A673 (cell line): ENCODE measurements at regions not wholly inside any gene's neighbourhood (a gene's known extent, or its start where the extent isn't known, plus 50 kb on each side); places are given as distances from the start of the nearest gene placed in this dataset.

Experiments used
- CTCF ChIP-seq: fragments of 300-800, 200-600 bp; sonication (generic); conservative IDR thresholded peaks from 2 replicates; pipeline ENCODE4 v1.5.1; 2017; ENCODE audit warnings: low read depth, mild to moderate bottlenecking, antibody characterized with exemption, low read length, moderate library complexity, mixed read lengths
- EZH2 ChIP-seq: fragments of 200-600 bp; sonication (generic); IDR thresholded peaks from 2 replicates; pipeline ENCODE4 v1.6.1; 2017; ENCODE audit warnings: borderline replicate concordance, low read depth, mild to moderate bottlenecking, mixed read lengths, antibody characterized with exemption, low read length; ENCODE audit not compliant: poor library complexity, severe bottlenecking

GRCh38 chr10:89921403-89921802 lies 220.0 kb downstream of the KIF20B start:
- TF ChIP-seq CTCF (no peak), EZH2 (no peak)
